GM21423 (cell line): ENCODE measurements at regions not wholly inside any gene's neighbourhood (a gene's known extent, or its start where the extent isn't known, plus 50 kb on each side); places are given as distances from the start of the nearest gene placed in this dataset.

Experiments
- ATAC-seq: cut with Tn5 transposase; IDR thresholded peaks from one replicate; pipeline ENCODE4 v1.9.1; 2021; ENCODE audit warnings: mild to moderate bottlenecking, moderate library complexity; ENCODE audit not compliant: unreplicated experiment

DNA sequence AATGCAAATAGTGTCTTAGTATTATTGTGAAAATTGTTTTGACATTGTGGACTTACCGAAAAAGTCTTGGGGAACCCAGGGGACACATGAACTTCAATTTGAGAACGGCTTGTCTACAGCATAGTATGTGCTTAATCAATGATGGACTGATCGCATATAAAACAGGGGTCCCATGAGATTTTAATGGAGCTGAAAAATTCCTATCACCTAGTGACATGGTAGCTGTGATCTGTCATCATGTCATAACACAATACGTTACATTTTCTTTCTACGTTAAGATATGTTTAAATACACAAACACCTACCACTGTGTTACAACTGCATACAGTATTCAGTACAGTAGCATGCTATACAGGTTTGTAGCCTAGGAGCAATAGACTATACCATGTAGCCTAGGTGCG lies 153.3 kb upstream of the FOXD3 start:
- ATAC-seq, result no peak

DNA sequence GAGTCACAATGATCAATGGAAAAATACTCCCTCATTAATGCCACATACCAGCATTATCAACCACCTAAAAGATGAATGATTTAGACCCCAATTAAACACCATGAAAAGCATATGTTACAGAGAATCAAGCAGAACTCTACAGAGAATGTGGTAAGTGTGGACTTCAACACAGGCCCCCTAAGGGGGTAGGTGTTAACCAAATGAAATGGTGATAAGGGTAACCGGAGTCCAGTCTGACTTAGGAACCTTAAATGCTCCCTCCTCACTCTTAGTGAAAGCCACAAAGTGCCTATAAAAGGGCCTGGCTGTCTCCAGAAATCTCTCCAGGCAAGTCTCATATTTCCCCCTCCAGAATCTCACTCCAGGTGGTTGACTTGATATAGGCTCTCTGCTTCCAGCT lies 149.2 kb upstream of the FOXD3 start:
- ATAC-seq, result no peak

DNA sequence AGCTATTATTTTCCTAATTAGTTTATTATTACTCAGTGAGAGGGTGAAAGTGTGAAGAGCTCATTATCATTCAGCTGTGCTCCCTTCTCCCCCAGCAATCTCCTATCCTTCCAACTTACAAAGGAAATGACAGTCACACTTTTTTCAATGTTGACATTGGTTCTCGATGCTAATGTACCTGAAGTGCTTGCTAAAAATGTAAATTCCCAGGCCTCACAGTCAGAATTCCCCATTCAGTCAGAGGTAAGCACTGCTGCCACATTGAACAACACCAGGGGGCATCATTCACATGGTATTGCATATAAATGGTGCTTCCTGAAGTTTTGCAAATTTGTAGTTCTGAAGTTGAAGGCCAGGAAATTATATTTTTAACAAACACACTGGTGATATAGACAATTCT lies 132.7 kb upstream of the FOXD3 start:
- ATAC-seq, result no peak

DNA sequence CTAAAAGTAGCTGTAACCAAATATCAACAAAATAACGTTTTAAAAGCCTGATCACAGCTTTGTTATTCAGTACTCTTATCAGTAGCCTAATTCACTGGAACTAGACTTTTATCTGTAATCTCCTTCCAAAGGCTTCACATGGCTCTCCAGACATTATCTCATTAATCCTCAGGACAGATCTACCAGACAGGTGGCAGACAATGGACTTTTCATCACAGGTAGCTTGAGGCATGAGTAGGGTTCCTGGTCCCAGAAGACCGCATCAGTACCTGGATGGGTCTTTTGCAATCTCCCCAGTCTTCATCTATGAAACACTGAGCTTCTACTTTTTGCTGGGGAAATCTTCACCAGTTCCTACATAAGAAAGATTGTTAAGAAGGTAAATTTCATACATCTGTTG lies 132.2 kb upstream of the FOXD3 start:
- no peak for ATAC-seq

DNA sequence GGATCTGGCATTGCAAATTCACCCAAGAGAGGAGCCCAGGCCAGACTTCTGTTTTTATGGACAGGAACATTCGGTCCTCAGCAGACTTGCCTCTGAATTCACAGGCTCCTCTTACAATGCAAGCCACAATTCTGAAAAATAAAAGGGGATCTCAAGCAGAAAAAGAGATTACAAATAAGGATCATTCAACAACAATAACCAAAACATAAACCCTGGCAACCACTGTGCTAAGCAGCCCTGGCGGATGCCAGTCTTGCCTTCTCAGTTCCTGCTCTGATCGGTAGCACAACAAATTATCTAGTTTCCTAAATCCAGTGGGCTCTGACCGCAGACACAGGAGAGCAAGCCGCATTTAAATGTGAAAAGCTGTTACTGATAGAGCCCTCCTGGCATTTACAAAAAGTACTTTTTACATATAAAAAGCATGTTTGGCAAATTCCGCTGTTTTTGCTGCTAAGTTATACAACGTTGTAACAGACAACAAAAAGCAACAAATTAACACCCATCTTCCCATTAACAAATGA lies 123.4 kb upstream of the FOXD3 start:
- ATAC-seq, result no peak

DNA sequence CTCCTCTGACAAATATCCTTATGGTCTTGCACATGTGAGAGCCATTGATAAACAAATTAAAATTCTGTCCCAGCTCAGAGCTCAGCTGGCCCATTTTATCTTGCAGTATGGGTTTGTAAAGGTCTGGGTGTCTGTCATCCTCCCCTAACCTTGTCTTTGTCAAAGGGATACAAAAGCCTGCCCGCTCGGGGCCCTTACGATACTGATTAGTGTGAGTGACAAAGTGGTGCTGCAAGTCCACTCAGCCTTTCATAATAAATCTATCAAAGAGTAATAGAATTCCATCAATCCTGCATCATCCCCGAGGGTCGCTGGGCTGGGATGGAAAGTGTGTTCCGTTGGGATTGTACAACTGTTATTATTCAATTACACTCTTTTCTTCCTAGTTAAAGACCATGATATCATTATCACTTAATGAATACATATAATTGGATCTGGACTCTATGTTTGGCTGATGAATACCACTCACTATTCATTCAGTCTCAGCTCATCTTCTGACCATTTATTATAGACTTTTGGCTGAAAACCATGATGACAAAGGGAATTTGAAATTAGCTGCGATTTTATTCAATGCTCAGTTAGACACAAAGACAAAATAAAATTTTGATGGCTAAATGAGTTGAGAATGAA lies 122.5 kb upstream of the FOXD3 start:
- no peak for ATAC-seq

DNA sequence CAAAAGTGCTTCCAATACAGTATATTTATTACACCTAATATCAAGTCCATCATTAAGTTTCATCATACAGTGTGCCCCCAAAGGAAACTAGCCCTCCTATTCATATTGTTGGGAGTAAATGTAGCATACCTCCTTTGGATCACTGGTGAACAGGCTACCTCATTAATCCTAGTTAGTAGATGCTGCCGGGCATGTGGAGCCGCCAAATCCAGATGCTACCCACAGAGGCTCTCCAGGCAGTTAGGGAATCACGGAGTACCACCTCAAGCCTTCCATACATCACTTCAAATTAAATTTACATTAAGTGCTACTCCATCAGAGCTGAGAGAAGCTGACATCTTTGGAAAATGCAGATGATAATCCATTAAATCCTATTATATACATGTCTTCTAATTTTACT lies 121.7 kb upstream of the FOXD3 start:
- no peak for ATAC-seq

DNA sequence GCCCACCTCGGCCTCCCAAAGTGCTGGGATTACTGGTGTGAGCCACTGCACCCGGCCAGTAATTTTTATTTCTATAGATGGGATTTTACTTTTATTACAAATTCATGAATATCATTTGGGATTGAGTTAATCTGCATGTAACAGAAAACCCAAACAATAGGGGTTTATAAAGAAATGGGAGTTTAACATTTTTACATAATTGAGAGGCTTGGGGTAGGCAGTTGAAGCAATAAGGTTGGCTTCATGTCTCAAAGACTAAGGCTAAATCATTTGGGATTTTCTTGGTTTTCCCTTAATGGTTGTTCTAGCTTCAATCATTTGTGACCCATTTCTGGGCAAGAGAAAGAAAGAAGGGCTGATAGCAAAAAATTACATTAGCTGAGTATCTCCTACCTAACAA lies 118.7 kb upstream of the FOXD3 start:
- ATAC-seq, result no peak

DNA sequence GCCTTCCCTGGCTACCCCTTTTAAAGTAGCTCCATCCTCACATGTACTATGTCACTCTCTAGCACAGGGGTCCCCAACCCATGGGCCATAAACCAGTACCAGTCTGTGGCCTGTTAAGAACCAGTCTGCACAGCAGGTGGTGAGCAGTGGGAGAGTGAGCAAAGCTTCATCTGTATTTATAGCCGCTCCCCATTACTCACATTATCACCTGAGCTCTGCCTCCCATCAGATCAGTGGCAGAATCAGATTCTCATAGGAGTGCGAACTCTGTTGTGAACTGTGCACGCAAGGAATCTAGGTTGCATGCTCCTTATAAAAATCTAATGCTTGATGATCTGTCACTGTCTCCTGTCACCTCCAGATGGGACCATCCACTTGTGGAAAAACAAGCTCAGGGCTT lies 116.6 kb upstream of the FOXD3 start:
- ATAC-seq, result no peak

DNA sequence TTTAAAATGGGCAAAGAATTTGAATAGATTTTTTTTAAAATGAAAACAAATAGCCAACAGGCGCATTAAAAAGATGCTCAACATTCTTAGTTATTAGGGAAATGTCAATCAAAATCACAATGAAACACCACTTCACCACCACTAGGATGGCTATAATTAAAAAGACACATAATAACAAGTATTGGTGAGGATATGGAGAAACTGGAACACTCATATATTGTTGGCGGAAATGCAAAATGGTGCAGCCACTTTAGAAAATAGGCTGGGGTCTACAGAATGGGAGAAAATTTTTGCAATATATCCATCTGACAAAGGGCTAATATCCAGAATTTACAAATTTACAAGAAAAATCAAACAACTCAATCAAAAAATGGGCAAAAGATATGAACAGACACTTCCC lies 107.8 kb upstream of the FOXD3 start:
- no peak for ATAC-seq

DNA sequence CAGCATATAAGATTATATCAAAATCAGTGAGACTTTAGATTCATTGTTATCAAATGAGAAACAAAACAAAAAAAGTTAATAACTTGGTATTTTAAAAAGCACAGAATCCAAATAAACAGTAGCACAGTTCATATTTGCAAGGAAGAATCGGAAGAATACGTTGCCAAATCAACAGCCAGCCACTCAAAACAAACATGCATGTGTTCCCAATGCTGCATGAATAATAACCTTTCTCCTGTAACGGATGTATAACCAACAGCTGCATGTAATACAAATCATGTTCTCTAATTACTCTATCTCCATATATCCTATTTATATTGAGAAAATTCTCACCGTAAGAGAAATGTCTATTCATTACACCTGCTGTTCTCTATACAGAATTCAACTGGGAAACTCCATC lies 98.9 kb upstream of the FOXD3 start:
- ATAC-seq, result no peak

DNA sequence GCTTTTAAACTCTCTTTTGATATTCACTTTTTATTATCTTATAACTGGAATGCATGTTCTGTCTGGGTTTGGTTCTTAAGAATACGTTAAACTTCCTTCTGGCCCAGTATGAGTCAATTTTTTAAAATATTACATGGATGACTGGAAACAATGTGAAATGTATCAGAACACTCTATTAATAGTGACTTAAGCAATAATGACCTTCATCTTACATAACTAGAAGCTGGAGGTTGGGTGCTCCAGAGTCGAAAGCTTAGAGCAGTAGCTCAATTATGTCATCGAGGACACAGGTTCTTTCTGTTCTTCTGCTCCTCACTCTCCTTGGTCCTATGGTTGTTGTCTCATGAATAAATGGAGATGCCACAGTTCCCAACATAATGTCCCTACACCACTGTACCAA lies 91.6 kb upstream of the FOXD3 start:
- ATAC-seq, result no peak

DNA sequence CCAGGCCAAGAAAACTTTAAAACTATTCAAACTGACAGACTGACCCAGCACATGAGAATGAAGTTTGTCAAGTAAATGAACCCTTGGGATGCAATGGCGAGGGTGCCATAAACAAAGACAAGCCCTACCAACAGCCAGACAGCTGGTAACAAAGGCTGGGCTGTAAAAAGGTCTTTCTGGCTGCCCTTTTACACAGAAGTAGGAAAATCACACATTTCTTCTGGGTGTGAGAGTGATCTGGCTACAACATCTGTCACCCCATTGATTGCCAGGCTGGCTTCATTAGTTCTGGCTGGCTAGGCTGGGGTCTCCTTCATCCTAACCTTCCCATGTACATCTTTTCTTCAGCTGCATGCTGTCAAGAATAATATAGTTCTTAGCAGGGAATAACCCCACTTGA lies 83.6 kb upstream of the FOXD3 start:
- ATAC-seq, result no peak

DNA sequence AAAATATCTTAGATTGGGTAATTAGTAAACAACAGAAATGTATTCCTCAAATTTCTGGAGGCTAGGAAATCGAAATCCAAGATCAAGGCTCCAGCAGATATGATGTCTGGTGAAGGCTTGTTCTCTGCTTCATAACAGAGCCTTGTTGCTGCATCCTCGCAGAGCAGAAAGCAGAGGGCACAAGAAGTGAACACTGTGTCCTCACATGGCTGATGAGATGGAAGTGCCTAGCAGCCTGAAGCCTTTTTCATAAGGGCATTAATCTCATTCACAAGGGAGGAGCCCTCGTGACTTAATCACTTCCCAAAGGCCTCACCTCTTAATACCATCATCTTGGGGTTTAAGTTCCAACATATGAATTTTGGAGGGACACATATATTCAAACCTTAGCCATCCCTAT lies 77.2 kb upstream of the FOXD3 start:
- no peak for ATAC-seq

DNA sequence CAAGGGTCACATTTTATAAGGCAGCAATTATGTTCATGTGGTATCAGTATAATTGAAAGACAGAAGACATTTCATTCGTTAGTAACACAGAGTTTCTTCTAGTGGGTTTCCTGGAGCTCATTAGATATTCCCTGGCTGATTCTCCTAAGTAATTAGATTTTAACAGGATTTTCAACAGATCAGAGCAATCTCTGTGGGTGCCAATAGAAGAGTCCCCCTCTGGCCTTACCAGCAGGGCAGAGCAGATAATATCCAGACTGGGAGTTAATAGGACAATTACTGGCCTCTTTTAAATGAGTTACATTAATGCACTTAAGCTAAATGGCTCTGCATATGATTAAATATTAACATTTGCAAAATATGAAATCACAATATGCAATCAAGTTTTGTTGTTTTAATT lies 74.2 kb upstream of the FOXD3 start:
- no peak for ATAC-seq

DNA sequence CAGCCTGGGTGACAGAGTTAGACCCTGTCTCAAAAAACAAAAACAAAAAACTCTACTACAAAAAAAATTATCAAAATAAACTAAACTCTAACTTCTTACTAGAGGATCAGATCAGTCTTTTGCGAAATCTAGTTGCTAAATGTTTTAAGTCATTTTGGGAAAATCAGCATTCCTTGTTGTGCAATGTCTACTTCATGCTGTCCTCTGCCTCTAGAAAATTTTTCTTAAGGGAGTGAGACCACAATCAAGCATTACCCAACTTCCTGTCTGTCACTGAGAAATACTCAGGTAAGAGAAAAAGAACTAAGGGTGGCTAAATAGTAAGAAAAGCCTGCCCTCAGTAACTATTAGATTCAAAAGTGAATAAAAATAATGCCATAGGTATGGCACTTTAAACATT lies 67.2 kb upstream of the FOXD3 start:
- ATAC-seq, result no peak

DNA sequence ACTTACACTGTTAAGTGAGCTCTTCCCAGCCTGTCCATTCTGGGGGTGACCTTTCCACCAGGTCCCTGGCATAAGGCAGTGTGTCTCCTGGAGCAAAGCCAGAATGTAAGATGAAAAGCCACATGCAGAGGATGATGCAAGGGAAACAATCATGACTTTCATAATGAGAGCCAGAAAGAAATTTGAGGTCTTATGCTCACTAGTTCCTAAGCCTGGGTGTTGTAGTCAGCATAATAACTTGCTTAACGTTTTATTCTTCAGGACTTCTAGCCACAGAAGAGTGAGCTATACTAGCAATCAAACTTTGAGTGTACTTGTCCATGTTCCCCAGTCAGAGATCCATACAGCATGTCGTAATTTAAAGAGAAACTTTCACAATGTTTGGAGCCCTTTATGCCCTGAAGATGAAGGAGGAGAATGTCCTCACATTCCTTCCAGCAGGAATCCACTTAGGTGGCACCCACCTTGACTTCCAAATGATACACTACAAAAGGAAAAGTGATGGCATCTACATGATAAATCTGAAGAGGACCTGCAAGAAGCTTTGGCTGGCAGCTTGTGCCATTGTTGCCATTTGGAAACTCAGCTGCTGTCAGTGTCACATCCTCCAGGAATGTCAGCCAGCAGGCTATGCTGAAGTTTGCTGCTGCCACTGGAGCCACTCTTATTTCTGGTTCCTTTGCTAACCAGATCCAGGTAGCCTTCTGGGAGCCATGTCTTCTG lies 60.5 kb upstream of the FOXD3 start:
- no peak for ATAC-seq

DNA sequence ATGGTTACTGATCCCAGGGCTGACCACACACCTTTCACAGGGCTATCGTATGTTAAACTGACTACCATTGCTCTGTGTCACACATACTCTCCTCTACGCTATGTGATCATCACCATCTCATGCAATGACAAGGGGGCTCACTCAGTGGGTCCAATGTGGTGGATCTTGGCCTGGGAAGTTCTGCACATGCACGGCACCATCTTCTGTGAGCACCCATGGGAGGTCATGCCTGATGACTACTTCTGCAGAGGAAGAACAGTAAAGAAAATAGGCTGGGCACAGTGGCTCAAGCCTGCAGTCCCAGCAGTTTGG lies 60.0 kb upstream of the FOXD3 start:
- no peak for ATAC-seq

DNA sequence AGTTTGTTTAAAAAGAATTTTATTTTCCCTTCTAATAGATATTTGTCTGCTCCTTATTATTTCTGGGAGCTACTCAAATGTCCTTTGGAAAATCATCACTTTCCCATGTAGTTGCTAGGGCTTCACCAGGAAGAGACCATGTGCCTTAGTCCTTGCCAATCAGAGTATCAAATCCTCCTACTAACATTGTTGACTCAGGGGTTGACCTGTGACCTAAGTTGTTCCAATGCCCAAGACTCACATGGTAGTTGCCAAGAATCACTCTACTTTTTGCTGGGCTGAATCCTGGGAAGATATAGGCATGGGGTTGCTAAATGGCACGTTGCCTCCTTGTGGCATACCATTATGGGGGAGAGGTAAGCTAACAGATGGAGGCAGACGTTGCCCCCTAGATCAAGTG lies 58.2 kb upstream of the FOXD3 start:
- ATAC-seq, result no peak

DNA sequence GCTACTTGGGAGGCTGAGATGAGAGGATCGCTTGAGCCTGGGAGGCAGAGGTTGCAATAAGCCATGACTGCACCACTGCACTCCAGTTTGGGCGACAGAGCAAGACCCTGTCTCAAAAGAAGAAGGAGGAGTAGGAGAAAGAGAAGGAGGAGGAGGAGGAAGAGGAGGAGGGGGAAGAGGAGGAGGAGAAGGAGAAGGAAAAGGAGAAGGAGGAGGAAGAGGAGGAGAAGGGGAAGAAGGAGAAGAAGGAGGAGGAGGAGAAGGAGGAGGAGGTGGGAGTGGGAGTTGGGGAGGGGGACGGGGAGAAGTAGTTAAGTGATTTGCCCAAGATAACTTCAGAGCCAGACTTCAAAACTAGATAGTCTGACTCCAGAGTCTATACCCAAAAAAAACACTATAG lies 55.5 kb upstream of the FOXD3 start:
- no peak for ATAC-seq

DNA sequence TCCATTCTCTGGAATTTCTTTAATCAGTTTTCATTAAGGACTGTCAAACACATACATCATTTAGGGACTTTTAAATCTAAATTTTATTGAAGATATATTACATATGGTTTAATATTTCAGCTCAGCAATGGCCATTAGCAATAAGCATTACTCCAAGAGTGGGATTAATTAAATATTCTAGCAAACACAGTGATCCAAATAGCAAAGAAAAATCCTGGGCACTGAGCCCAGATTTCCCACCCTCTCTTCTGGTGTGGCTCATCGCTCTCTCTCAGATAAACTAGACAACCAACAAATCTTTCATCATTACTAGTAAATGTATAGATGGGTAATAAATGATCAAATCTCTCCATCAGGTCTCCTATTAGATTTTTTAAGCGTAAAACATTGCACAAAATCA lies 53.5 kb upstream of the FOXD3 start:
- no peak for ATAC-seq

DNA sequence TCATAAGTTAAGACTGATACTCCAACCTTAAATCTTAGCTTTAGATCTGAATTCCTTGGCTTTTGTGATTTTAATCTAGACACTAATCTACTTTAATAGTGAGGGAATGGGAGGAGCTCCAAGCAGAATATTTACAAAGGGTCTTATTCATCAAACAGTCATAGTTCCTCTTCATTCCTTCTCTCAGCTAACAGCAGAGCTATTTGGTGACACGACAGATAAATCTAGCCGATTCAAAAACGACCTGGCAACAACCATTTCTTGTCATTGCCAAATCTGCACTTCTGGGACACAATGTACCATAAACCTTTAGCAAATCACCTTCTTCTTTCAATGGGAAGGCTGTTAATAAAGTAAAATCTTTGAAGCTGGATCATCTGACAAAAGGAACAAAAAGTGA lies 52.8 kb upstream of the FOXD3 start:
- ATAC-seq, result no peak
